ENCODE measurements at regions not wholly inside any gene's neighbourhood (a gene's known extent, or its start where the extent isn't known, plus 50 kb on each side); places are given as distances from the start of the nearest gene placed in this dataset.

DNA sequence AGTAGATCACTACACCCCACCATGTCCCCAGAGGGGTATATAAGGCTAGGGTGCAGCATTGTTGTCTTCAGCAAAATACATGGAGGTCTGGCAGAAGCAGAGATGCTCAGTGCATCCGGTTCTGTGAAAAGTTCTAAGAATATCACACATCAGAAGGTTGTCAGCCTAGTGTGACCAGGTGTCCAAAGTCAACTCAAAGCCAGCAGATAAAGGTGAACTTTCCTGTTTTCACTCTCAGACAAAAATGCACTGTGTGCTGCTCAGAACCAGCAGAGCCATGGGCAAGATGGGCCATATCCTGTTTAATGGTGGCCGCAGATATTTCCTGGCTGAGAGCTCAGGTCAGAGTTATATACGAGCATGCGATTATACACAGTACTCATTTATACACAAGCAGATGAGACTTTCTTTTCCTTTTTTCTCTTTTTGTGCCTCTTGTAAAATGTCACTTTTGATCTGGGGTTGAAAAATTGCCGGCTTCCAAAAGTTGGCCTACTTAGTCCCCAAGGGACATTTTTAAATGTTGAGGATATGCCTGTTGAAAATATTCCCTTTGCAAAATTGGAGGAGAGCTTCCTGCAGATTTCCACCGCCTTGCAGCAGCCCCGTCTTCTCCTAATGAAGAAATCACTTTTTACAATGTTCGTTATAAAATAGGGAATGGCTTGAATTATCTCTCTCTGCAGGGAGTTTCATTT lies 425.6 kb upstream of the SALL1 start:
- Histone ChIP-seq H2AFZ (ENCODE audit: low read length) (no peak overlapping the region), H3K9ac (ENCODE audit: insufficient read depth, low read depth, low read length) (no peak overlapping the region), H3K27me3 (ENCODE audit: control insufficient read depth in 1 of 2, insufficient read depth in 2 of 2, low read length in 2 of 2) (peaks cover 0 to 3% of the 10 kb centered on the region in 2 experiments; a peak in 1 of 5 replicates), H3K4me1 (ENCODE audit: insufficient read depth, low read length) (no peaks in the 10 kb centered on the region), H4K20me1 (ENCODE audit: insufficient read depth, low read length) (no peaks in the 10 kb centered on the region), H3K9me3 (ENCODE audit: low read length) (no peaks in the 10 kb centered on the region), H3K79me2 (ENCODE audit: insufficient read depth, low read length) (no peaks in the 10 kb centered on the region), H3K4me3 (replicated peaks in 1 of 3; ENCODE audit: insufficient read depth in 1 of 3, low read depth in 2 of 3, low read length in 3 of 3) (no peak overlapping the region), H3K4me2 (ENCODE audit: low read depth, low read length) (no peak overlapping the region), H3K27ac (ENCODE audit: extremely low read length, insufficient read depth, low read length) (no peak overlapping the region), H3K36me3 (replicated peaks in 1 of 2; ENCODE audit: control insufficient read depth in 1 of 2, insufficient read depth in 2 of 2, low read length in 2 of 2) (no peaks in the 10 kb centered on the region)
- DNase-seq (ENCODE audit: low spot score) (no peak), FAIRE-seq (no peak), ATAC-seq (no peak)
- ChIA-PET CTCF (ENCODE audit: low intra/inter-chr PET ratio, low total read pairs) (no interaction called here), POLR2A (no interaction called here)
- BruUV-seq (replicated peaks): no TSS peak
- WGBS (ENCODE audit: low lambda C conversion rate): 55% methylated on average over 8 of the region's 8 CpGs
- in situ Hi-C loops (cut with HindIII; ENCODE audit: extremely low pct_ligation_motif_present, low pct_unique_long_range_greater_than_20kb): no loop called here
- intact Hi-C loops (cut with micrococcal nuclease; ENCODE audit: unreplicated experiment): no loop called here
- TF ChIP-seq ELF4 (CRISPR knock-in tag; IDR thresholded peaks at IDR 0.05; ENCODE audit: borderline replicate concordance) (no peak), FOXP4 (CRISPR knock-in tag; IDR thresholded peaks at IDR 0.05) (no peak), ZNF556 (CRISPR knock-in tag; IDR thresholded peaks at IDR 0.05; ENCODE audit: borderline replicate concordance) (no peak), GATAD2A (CRISPR knock-in tag; IDR thresholded peaks at IDR 0.05) (no peak), MXD4 (CRISPR knock-in tag; IDR thresholded peaks at IDR 0.05) (no peak), ZNF318 (CRISPR knock-in tag; IDR thresholded peaks at IDR 0.05) (no peak)
- TF ChIP-seq, protein P1, sequence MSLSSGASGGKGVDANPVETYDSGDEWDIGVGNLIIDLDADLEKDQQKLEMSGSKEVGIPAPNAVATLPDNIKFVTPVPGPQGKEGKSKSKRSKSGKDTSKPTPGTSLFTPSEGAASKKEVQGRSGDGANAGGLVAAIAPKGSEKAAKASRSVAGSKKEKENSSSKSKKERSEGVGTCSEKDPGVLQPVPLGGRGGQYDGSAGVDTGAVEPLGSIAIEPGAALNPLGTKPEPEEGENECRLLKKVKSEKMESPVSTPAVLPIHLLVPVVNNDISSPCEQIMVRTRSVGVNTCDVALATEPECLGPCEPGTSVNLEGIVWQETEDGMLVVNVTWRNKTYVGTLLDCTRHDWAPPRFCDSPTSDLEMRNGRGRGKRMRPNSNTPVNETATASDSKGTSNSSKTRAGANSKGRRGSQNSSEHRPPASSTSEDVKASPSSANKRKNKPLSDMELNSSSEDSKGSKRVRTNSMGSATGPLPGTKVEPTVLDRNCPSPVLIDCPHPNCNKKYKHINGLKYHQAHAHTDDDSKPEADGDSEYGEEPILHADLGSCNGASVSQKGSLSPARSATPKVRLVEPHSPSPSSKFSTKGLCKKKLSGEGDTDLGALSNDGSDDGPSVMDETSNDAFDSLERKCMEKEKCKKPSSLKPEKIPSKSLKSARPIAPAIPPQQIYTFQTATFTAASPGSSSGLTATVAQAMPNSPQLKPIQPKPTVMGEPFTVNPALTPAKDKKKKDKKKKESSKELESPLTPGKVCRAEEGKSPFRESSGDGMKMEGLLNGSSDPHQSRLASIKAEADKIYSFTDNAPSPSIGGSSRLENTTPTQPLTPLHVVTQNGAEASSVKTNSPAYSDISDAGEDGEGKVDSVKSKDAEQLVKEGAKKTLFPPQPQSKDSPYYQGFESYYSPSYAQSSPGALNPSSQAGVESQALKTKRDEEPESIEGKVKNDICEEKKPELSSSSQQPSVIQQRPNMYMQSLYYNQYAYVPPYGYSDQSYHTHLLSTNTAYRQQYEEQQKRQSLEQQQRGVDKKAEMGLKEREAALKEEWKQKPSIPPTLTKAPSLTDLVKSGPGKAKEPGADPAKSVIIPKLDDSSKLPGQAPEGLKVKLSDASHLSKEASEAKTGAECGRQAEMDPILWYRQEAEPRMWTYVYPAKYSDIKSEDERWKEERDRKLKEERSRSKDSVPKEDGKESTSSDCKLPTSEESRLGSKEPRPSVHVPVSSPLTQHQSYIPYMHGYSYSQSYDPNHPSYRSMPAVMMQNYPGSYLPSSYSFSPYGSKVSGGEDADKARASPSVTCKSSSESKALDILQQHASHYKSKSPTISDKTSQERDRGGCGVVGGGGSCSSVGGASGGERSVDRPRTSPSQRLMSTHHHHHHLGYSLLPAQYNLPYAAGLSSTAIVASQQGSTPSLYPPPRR (CRISPR knock-in tag; IDR thresholded peaks at IDR 0.05; ENCODE audit: borderline replicate concordance): no peak
